Peyer's patch (tissue), 4 donors: ENCODE measurements at regions not wholly inside any gene's neighbourhood (a gene's known extent, or its start where the extent isn't known, plus 50 kb on each side); places are given as distances from the start of the nearest gene placed in this dataset.
A peak's percentile ranks its signal among the peaks of the same experiment; 100 is the strongest.

ENCODE experiments used
- DNase-seq, 3 donors: peaks; one replicate each; pipeline ENCODE4 v3.0.0-alpha.2; 2017 to 2019
- H3K27ac ChIP-seq, 4 donors: fragments of 200-600 bp; sonication (generic); one replicate each; pipeline ENCODE4 v1.5.1; 2016 to 2019
- H3K27me3 ChIP-seq, 2 donors: fragments of 200-600 bp; sonication (generic); one replicate each; pipeline ENCODE4 v1.5.1; 2019
- H3K36me3 ChIP-seq, 3 donors: fragments of 200-600 bp; sonication (generic); one replicate each; pipeline ENCODE4 v1.5.1; 2016 to 2019
- H3K4me1 ChIP-seq, 4 donors: fragments of 200-600 bp; sonication (generic); one replicate each; pipeline ENCODE4 v1.5.1; 2016 to 2019
- H3K4me3 ChIP-seq, 4 donors: fragments of 200-600 bp; sonication (generic); 1 replicate in 3 of 4; 2 replicates in 1 of 4; pipeline ENCODE4 v1.5.1; 2016 to 2019; ENCODE audit warnings: mild to moderate bottlenecking in 1 of 4
- H3K9me3 ChIP-seq, 4 donors: fragments of 200-600 bp; sonication (generic); one replicate each; pipeline ENCODE4 v1.5.1; 2016 to 2019; ENCODE audit warnings: mild to moderate bottlenecking in 1 of 4
- POLR2A ChIP-seq, 2 donors: fragments of 450-650 bp; IDR thresholded peaks; one replicate each; pipeline ENCODE4 v1.5.1; 2017; ENCODE audit warnings: antibody characterized with exemption in 2 of 2, mild to moderate bottlenecking in 2 of 2, moderate library complexity in 2 of 2
- TF ChIP-seq, protein P1 (sequence below), 6 experiments: fragments of 450-650 bp in 4 of 6; fragments of 200-600 bp in 2 of 6; sonication (generic) in 1 of 6; IDR thresholded peaks; one replicate each; pipeline ENCODE4 v1.5.1; 2017 to 2019; ENCODE audit warnings: antibody characterized with exemption in 6 of 6, mild to moderate bottlenecking in 3 of 6, moderate library complexity in 1 of 6

DNA sequence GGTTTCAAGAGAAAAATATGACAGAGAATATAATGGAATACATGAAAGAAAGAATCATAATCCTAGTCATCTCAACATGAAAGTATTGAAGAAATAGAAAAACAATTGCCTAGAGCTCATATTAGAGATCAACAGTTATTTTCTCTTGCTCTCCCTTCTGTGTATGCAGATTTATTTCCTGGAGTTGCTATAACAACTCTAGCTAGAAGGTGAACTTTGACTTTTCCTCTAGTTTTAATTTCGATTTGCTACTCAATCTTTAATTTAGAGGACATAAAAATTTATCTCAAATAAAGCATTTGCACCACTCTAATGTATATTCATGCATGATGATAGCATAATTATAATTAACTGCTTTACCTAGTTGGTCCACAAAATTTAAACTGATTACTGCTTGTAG, 84.6 kb upstream of the PICALM start:
- Histone ChIP-seq H3K36me3 (no peaks in the 10 kb centered on the region), H3K9me3 (no peaks in the 10 kb centered on the region), H3K27ac (peak overlapping the region in 1 of 4 donors; percentile 13), H3K27me3 (no peaks in the 10 kb centered on the region), H3K4me1 (peaks cover 0 to 34% (median 6%) of the 10 kb centered on the region in 4 donors), H3K4me3 (no peak overlapping the region)
- TF ChIP-seq POLR2A (IDR thresholded peaks at IDR 0.05) = no peak
- TF ChIP-seq, protein P1, sequence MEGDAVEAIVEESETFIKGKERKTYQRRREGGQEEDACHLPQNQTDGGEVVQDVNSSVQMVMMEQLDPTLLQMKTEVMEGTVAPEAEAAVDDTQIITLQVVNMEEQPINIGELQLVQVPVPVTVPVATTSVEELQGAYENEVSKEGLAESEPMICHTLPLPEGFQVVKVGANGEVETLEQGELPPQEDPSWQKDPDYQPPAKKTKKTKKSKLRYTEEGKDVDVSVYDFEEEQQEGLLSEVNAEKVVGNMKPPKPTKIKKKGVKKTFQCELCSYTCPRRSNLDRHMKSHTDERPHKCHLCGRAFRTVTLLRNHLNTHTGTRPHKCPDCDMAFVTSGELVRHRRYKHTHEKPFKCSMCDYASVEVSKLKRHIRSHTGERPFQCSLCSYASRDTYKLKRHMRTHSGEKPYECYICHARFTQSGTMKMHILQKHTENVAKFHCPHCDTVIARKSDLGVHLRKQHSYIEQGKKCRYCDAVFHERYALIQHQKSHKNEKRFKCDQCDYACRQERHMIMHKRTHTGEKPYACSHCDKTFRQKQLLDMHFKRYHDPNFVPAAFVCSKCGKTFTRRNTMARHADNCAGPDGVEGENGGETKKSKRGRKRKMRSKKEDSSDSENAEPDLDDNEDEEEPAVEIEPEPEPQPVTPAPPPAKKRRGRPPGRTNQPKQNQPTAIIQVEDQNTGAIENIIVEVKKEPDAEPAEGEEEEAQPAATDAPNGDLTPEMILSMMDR (IDR thresholded peaks at IDR 0.05) = no peak
- DNase-seq = no peak

DNA sequence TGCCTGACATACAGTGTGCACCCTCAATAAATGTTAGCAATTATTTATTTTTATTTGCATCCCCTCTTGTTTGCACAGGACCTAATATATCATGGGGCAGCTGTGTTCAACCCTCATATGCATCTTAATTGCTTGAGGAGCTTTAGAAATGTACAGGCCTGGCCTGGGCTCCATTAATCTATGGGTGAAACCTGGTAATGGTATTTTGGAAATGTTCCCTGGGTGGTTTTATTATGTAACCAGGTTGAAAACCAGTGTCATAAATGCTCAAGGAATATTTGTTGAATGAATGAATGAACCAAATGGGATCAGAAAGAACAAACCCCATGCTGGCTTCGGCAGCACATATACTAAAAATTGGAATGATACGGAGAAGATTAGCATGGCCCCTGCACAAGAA, 84.0 kb upstream of the PICALM start:
- H3K27me3 ChIP-seq = no peaks in the 10 kb centered on the region
- no peak for DNase-seq
- no peak overlapping the region for H3K27ac ChIP-seq
- peaks cover 0 to 34% (median 6%) of the 10 kb centered on the region in 4 donors for H3K4me1 ChIP-seq
- H3K4me3 ChIP-seq = no peak overlapping the region
- no peaks in the 10 kb centered on the region for H3K9me3 ChIP-seq
- TF ChIP-seq POLR2A (IDR thresholded peaks at IDR 0.05) = no peak
- TF ChIP-seq, protein P1 (IDR thresholded peaks at IDR 0.05) = no peak
- H3K36me3 ChIP-seq = no peaks in the 10 kb centered on the region

- no peak overlapping the region for H3K4me3 ChIP-seq
- DNase-seq = no peak
These were observed 83.3 kb upstream of the PICALM start for GRCh38 chr11:86152006-86152862.

DNA sequence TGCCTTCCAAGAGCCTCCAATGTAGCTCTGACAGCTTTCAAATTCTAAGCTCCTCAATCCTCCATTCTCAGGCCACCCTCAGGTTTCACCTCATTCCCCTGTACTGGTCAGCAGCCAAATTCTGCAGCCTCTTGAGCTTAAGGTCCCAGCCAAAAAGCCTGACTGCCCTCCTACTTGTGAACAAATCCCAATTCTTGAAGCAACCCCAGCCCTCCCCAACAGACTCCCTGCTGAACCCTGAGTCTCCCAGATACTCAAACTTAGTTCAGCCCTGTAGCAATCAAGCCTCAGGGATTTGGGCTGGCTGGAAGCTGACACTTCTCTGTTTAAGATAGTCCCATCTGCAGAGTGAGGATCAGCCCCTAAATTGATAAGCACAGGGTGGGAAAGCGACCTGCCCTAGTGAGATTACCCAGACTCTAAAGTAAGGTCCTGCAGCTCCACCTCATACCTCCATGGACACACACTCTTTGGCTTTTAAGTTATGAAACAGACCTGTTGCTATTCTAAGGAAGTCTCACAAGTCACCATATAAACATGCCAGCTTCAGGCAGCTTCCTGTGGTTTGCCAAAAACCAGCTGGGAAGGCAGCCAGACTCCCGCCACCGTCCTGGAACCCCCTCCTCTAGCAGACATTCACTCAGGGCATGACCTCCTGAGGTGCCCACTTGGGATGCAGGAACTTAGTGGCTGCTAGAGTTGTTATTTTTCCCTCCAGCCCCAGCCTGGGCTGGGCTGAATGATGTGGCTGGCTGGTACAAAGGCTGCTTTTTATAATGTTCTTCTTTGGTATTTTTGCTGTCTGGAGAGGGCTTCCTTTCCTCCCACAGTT, 82.5 kb upstream of the PICALM start:
- H3K27ac ChIP-seq = peak overlapping the region in 3 of 4 donors; percentile 1 to 33 (median 29)

More at GRCh38 chr11:86152006-86152862, 83.3 kb upstream of the PICALM start:
- Histone ChIP-seq H3K36me3 (no peaks in the 10 kb centered on the region), H3K9me3 (no peaks in the 10 kb centered on the region), H3K4me1 (peaks cover 0 to 34% (median 6%) of the 10 kb centered on the region in 4 donors), H3K27ac (peak overlapping the region in 3 of 4 donors; percentile 1 to 33 (median 29)), H3K27me3 (no peaks in the 10 kb centered on the region)
- TF ChIP-seq, protein P1 (IDR thresholded peaks at IDR 0.05) = no peak
- TF ChIP-seq POLR2A (IDR thresholded peaks at IDR 0.05) = no peak

GRCh38 chr11:86150847-86151173, 81.9 kb upstream of the PICALM start:
- TF ChIP-seq, protein P1 (IDR thresholded peaks at IDR 0.05) = no peak
- TF ChIP-seq POLR2A (IDR thresholded peaks at IDR 0.05) = no peak
- H3K27ac ChIP-seq = peak overlapping the region in 1 of 4 donors; percentile 29
- H3K36me3 ChIP-seq = no peaks in the 10 kb centered on the region
- no peak overlapping the region for H3K4me3 ChIP-seq
- H3K4me1 ChIP-seq = peaks cover 0 to 34% (median 6%) of the 10 kb centered on the region in 4 donors
- H3K9me3 ChIP-seq = no peaks in the 10 kb centered on the region
- H3K27me3 ChIP-seq = no peaks in the 10 kb centered on the region
- no peak for DNase-seq

More for the DNA sequence above, 82.5 kb upstream of the PICALM start:
- H3K4me1 ChIP-seq = peaks cover 0 to 34% (median 6%) of the 10 kb centered on the region in 4 donors
- no peak overlapping the region for H3K4me3 ChIP-seq
- H3K27me3 ChIP-seq = no peaks in the 10 kb centered on the region
- DNase-seq = no peak
- H3K9me3 ChIP-seq = no peaks in the 10 kb centered on the region
- no peaks in the 10 kb centered on the region for H3K36me3 ChIP-seq
- TF ChIP-seq POLR2A (IDR thresholded peaks at IDR 0.05) = no peak
- TF ChIP-seq, protein P1 (IDR thresholded peaks at IDR 0.05) = no peak
